ENCODE measurements at regions not wholly inside any gene's neighbourhood (a gene's known extent, or its start where the extent isn't known, plus 50 kb on each side); places are given as distances from the start of the nearest gene placed in this dataset.

DNA sequence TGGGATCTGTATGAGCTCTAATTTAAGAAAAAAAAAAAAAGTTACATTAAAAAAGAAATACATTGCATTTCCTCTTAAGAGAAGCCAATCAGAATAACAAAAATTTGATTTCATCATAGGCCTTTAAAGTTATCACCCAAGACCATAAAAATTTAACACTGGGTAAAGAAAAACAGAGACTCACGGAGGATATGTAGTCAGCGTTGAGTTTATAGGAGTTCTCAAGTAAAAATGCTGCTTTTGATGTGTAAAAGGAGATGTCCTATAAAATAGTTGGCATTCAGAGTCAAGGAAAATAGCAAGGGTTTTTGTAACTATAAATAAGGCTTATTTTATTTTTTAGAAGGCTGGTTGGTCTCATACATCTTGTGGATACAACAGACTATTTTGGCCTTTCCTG lies 191.1 kb downstream of the EFNB2 start:
- peaks cover 0 to 13% (median 0%) of the 10 kb centered on the region in 3 donors for H3K4me1 ChIP-seq
- no peak for ATAC-seq
- H3K4me3 ChIP-seq, result no peak overlapping the region
- no peaks in the 10 kb centered on the region for H3K36me3 ChIP-seq
- TF ChIP-seq POLR2A (IDR thresholded peaks at IDR 0.05), result no peak
- no peak for TF ChIP-seq POLR2AphosphoS5 (IDR thresholded peaks at IDR 0.05)
- TF ChIP-seq EP300 (IDR thresholded peaks at IDR 0.05), result no peak
- TF ChIP-seq, protein P1, sequence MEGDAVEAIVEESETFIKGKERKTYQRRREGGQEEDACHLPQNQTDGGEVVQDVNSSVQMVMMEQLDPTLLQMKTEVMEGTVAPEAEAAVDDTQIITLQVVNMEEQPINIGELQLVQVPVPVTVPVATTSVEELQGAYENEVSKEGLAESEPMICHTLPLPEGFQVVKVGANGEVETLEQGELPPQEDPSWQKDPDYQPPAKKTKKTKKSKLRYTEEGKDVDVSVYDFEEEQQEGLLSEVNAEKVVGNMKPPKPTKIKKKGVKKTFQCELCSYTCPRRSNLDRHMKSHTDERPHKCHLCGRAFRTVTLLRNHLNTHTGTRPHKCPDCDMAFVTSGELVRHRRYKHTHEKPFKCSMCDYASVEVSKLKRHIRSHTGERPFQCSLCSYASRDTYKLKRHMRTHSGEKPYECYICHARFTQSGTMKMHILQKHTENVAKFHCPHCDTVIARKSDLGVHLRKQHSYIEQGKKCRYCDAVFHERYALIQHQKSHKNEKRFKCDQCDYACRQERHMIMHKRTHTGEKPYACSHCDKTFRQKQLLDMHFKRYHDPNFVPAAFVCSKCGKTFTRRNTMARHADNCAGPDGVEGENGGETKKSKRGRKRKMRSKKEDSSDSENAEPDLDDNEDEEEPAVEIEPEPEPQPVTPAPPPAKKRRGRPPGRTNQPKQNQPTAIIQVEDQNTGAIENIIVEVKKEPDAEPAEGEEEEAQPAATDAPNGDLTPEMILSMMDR (IDR thresholded peaks at IDR 0.05), result no peak
- peaks cover 0 to 11% (median 0%) of the 10 kb centered on the region in 3 donors for H3K9me3 ChIP-seq
- peaks cover 8% of the 10 kb centered on the region for H3K27me3 ChIP-seq
- H3K27ac ChIP-seq, result no peak overlapping the region
- WGBS, 2 donors (ENCODE audit: low coverage in 1 of 2), result 86 to 96% methylated on average over 2 of the region's 2 CpGs

DNA sequence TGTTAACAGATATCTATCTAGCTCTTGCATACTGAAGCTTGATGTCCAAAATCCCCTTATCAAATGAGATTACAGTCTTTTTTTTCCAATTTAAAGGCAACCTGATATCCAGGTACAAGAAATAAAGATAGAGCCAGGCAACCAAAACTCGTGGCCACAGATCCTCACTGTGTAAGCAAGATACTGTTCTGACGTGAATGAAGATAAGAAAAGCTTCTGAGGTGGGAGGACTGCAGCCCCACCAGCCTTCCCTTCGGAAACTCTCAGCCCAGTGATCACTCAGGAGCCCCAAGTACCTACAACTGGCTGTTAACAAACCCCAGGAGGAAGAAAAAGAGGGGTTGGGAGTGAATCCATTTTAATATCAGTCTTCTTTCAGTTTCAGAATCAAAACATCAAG lies 191.6 kb downstream of the EFNB2 start:
- TF ChIP-seq POLR2A (IDR thresholded peaks at IDR 0.05) (no peak), POLR2AphosphoS5 (IDR thresholded peaks at IDR 0.05) (no peak), EP300 (IDR thresholded peaks at IDR 0.05) (no peak)
- TF ChIP-seq, protein P1 (IDR thresholded peaks at IDR 0.05), result no peak
- Histone ChIP-seq H3K4me1 (peaks cover 0 to 8% (median 0%) of the 10 kb centered on the region in 3 donors), H3K36me3 (no peaks in the 10 kb centered on the region), H3K9me3 (peaks cover 0 to 11% (median 0%) of the 10 kb centered on the region in 3 donors), H3K27me3 (peaks cover 3% of the 10 kb centered on the region), H3K27ac (no peak overlapping the region), H3K4me3 (no peak overlapping the region)
- WGBS, 2 donors (ENCODE audit: low coverage in 1 of 2), result 42 to 63% methylated on average over 3 of the region's 3 CpGs
- no peak for ATAC-seq

DNA sequence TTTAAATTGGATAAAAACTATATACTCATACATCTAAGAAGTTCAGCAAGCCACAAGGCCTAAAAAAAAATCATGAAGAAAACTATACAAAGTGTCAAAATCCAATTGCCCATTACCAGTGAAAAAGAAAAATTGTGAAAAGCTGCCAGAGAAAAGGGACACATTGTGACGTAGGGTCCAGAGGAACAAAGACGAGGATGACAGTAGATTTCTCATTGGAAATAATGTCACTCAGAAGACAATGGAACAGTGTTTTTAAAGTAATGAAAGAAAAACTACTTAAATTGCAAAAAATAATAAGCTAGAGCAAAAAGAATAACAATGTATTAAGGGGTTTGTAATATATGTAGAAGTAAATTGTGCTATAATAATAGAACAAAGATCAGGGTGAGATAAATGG lies 195.2 kb downstream of the EFNB2 start:
- Histone ChIP-seq H3K27ac (no peak overlapping the region), H3K27me3 (no peaks in the 10 kb centered on the region), H3K9me3 (peaks cover 0 to 11% (median 0%) of the 10 kb centered on the region in 3 donors), H3K36me3 (no peaks in the 10 kb centered on the region), H3K4me1 (no peaks in the 10 kb centered on the region), H3K4me3 (no peak overlapping the region)
- TF ChIP-seq, protein P1 (IDR thresholded peaks at IDR 0.05), result no peak
- TF ChIP-seq EP300 (IDR thresholded peaks at IDR 0.05), result no peak
- TF ChIP-seq POLR2AphosphoS5 (IDR thresholded peaks at IDR 0.05), result no peak
- TF ChIP-seq POLR2A (IDR thresholded peaks at IDR 0.05), result no peak
- WGBS, 2 donors (ENCODE audit: low coverage in 1 of 2), result 81 to 82% methylated on average over 2 of the region's 2 CpGs
- ATAC-seq, result no peak

DNA sequence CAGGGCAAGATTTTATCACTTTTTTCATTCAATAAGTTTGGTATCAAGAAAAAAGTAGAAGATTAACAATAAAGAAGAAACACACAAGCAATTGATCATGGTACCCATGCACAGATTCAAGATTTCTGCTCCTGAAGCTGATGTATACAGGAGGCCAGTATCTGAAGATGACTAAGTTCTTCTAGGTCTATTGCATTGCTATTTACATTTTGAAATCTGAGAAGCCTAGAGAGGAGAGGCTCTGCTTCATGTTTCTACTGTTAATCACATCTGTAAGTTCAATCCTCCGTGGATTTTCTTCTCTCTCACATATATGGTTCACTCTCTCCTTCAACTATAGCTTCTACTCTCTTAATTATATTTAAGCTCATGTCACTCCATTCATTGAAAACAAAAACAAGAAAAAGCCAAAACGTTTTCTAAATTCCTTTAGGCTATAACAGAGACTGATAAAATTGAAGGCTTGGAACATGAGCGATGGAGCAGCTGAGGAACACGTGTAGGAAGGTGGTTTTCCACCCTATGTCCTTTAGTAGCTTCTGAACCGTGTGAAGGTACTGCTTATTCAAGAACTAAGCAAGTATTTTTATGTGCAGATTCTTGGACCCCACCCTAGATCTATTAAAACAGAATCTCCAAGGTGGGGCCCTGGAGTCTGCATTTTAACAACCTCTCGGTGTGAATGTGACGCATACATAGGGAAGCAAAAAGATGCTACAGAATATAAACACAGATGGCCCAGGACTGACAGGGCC lies 198.2 kb downstream of the EFNB2 start:
- no peaks in the 10 kb centered on the region for H3K27me3 ChIP-seq
- TF ChIP-seq, protein P1 (IDR thresholded peaks at IDR 0.05), result no peak
- TF ChIP-seq POLR2AphosphoS5 (IDR thresholded peaks at IDR 0.05) (no peak), EP300 (IDR thresholded peaks at IDR 0.05) (no peak), POLR2A (IDR thresholded peaks at IDR 0.05) (no peak)
- WGBS, 2 donors (ENCODE audit: low coverage in 1 of 2), result 71 to 88% methylated on average over 4 to 7 of the region's 7 CpGs
- H3K27ac ChIP-seq, result no peak overlapping the region
- H3K9me3 ChIP-seq, result peaks cover 0 to 11% (median 0%) of the 10 kb centered on the region in 3 donors
- H3K4me3 ChIP-seq, result no peak overlapping the region
- no peaks in the 10 kb centered on the region for H3K36me3 ChIP-seq
- no peak for ATAC-seq
- no peaks in the 10 kb centered on the region for H3K4me1 ChIP-seq

DNA sequence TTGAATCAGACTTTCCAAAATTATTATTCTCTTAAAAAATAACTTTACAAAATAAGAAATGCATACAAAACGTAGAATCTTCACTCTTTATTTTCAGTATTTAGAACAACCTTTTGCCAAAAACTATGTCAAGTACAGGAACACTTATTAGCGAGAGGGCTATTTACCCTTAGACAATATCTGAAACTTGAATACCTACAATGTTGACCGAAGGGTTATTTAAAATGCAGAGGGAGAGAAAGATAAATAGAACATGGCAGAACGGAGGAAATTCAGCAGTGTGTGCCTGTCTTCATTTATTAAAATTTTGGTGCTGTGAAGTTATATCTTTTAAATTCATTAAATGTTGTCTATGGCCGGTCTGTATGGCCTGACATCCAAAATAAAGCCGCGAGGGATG lies 198.8 kb downstream of the EFNB2 start:
- Histone ChIP-seq H3K9me3 (peaks cover 0 to 11% (median 0%) of the 10 kb centered on the region in 3 donors), H3K36me3 (no peaks in the 10 kb centered on the region), H3K4me1 (no peaks in the 10 kb centered on the region), H3K4me3 (no peak overlapping the region), H3K27me3 (no peaks in the 10 kb centered on the region), H3K27ac (no peak overlapping the region)
- ATAC-seq, result no peak
- WGBS, 2 donors (ENCODE audit: low coverage in 1 of 2), result 91 to 97% methylated on average over 7 of the region's 7 CpGs
- TF ChIP-seq, protein P1 (IDR thresholded peaks at IDR 0.05), result no peak
- no peak for TF ChIP-seq EP300 (IDR thresholded peaks at IDR 0.05)
- TF ChIP-seq POLR2A (IDR thresholded peaks at IDR 0.05), result no peak
- no peak for TF ChIP-seq POLR2AphosphoS5 (IDR thresholded peaks at IDR 0.05)

Measured in gastroesophageal sphincter (tissue), 4 donors.